ENCODE measurements at regions not wholly inside any gene's neighbourhood (a gene's known extent, or its start where the extent isn't known, plus 50 kb on each side); places are given as distances from the start of the nearest gene placed in this dataset.

DNA sequence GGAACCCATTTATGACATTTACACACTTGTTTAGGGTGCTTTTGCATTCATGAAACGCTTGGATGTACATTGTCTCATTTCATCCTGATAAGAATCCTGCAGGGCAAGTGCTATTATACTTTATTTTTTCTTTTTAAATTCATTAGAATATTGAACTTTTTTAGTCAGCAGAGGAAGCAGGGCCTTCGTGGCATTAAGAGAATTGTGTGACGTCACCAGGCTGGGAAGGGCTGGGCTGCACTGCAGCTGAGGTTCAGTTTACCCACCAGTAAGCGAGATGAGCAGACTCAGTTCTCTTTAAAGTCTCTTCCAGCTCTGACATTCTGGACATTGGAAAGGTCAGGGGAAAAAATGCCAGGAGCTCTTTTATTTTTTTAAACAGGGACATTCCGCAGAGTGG, 159.0 kb downstream of the MRM1 start:
- no peak for FAIRE-seq
- H2BK15ac ChIP-seq (ENCODE audit: low read length): no peak overlapping the region
- H2AFZ ChIP-seq (ENCODE audit: low read length): no peak overlapping the region
- H3K4me3 ChIP-seq (ENCODE audit: extremely low read depth in 1 of 4, insufficient read depth in 2 of 4, low read depth in 3 of 4, low read length in 4 of 4): no peak overlapping the region
- H3K4me1 ChIP-seq (replicated peaks in 1 of 4; ENCODE audit: control insufficient read depth in 3 of 4, insufficient read depth in 4 of 4, low read length in 3 of 4): peaks cover 0 to 8% (median 3%) of the 10 kb centered on the region in 4 experiments; a peak in 5 of 7 replicates
- H3K18ac ChIP-seq (ENCODE audit: extremely low read depth, low read length): no peak overlapping the region
- 86% methylated on average over 5 of the region's 5 CpGs; no CpG with 5 or more reads in 1 of the 2 experiments for WGBS, 2 experiments (ENCODE audit: extremely low coverage in 1 of 2, insufficient coverage in 1 of 2, insufficient read length in 1 of 2, insufficient replicate concordance in 2 of 2, low coverage in 1 of 2, low lambda C conversion rate in 2 of 2, missing lambda C conversion rate in 1 of 2)
- no peaks in the 10 kb centered on the region for H3K36me3 ChIP-seq (ENCODE audit: control insufficient read depth in 2 of 4, insufficient read depth in 4 of 4, low read length in 3 of 4)
- H3K56ac ChIP-seq (replicated peaks; ENCODE audit: insufficient read length, low read depth, low read length): no peak overlapping the region
- H3K23ac ChIP-seq (ENCODE audit: insufficient read length): no peak overlapping the region
- DNase-seq (ENCODE audit: low read depth in 1 of 2, low spot score in 2 of 2): no peak
- no peak for TF ChIP-seq SP4 (IDR thresholded peaks at IDR 0.05; ENCODE audit: low read length)
- no peak for TF ChIP-seq RBBP5 (IDR thresholded peaks at IDR 0.05; ENCODE audit: borderline replicate concordance, low read depth, low read length)
- TF ChIP-seq EGR1 (IDR thresholded peaks at IDR 0.05; ENCODE audit: borderline replicate concordance, low read depth, low read length): no peak
- no peak for TF ChIP-seq CREB1 (IDR thresholded peaks at IDR 0.05)
- TF ChIP-seq SRF (IDR thresholded peaks at IDR 0.05; ENCODE audit: low read depth, low read length): no peak
- no peak for TF ChIP-seq KDM4A (IDR thresholded peaks at IDR 0.05; ENCODE audit: low read depth, low read length, severe bottlenecking)
- no peak for TF ChIP-seq MAFK (IDR thresholded peaks at IDR 0.05; ENCODE audit: low read depth, low read length)
- no peak overlapping the region for H4K5ac ChIP-seq (ENCODE audit: insufficient read length, low read depth, low read length)
- no peaks in the 10 kb centered on the region; a peak in 1 of 4 replicates for H3K79me2 ChIP-seq (ENCODE audit: control insufficient read depth in 1 of 2, insufficient read depth in 2 of 2, low read length in 2 of 2)
- H2BK20ac ChIP-seq (ENCODE audit: low read length): no peak overlapping the region
- peaks cover 7% of the 10 kb centered on the region; the same call in 1 of the 2 replicates for H3K23me2 ChIP-seq (ENCODE audit: low read depth, low read length)
- H3K9me3 ChIP-seq (ENCODE audit: insufficient read depth in 2 of 2, low read depth in 1 of 2, low read length in 1 of 2): no peaks in the 10 kb centered on the region
- H2BK12ac ChIP-seq (ENCODE audit: low read depth, low read length): no peak overlapping the region
- no peak overlapping the region for H3K27ac ChIP-seq (ENCODE audit: low read depth, low read length)
- no peak overlapping the region for H3K4ac ChIP-seq (replicated peaks; ENCODE audit: insufficient read length, low read depth, low read length)
- H4K20me1 ChIP-seq (replicated peaks in 1 of 2; ENCODE audit: control insufficient read depth in 1 of 2, insufficient read depth in 2 of 2, low read length in 2 of 2): peaks cover 0 to 6% of the 10 kb centered on the region in 2 experiments
- no peak overlapping the region for H2BK120ac ChIP-seq (replicated peaks; ENCODE audit: low read depth, low read length)
- no peak overlapping the region for H3K14ac ChIP-seq (ENCODE audit: insufficient read length)
- 0 out of 2 replicates have a peak, but pooled peaks cover 2% of the 10 kb centered on the region for H3K79me1 ChIP-seq (ENCODE audit: low read depth, low read length)
- POLR2A ChIA-PET (ENCODE audit: partially characterized antibody): no interaction called here
- CTCF ChIA-PET (ENCODE audit: partially characterized antibody): interaction anchor here (0.8 to 1.5 kb wide), 6 partner anchors 39 to 172 kb away, joined by 3 to 6 read pairs (median 4); no protein-coding TSS in a partner anchor
- no peaks in the 10 kb centered on the region for H3K27me3 ChIP-seq (replicated peaks in 1 of 4; ENCODE audit: control insufficient read depth in 3 of 4, extremely low read depth in 1 of 4, insufficient read depth in 3 of 4, low read length in 3 of 4)
- H4K8ac ChIP-seq (ENCODE audit: extremely low read depth, insufficient read depth, low read length): no peak overlapping the region
- no peak overlapping the region for H3K4me2 ChIP-seq (ENCODE audit: insufficient read depth in 1 of 2, low read depth in 2 of 2, low read length in 2 of 2)
- no peak overlapping the region for H4K91ac ChIP-seq (replicated peaks; ENCODE audit: insufficient read length, low read length)
- no peak overlapping the region for H2BK5ac ChIP-seq (ENCODE audit: low read depth, low read length)
- H2AK5ac ChIP-seq (ENCODE audit: low read depth, low read length): no peak overlapping the region; the same call in 1 of the 2 replicates
- H3K9ac ChIP-seq (replicated peaks in 1 of 4; ENCODE audit: extremely low read depth in 1 of 4, low read depth in 3 of 4, low read length in 3 of 4): no peak overlapping the region
